Pancreas (tissue), 10 donors: ENCODE measurements at regions not wholly inside any gene's neighbourhood (a gene's known extent, or its start where the extent isn't known, plus 50 kb on each side); places are given as distances from the start of the nearest gene placed in this dataset.
A peak's percentile ranks its signal among the peaks of the same experiment; 100 is the strongest.

Experiments
- ATAC-seq, 4 donors: fragments of 200-7000 bp; cut with Tn5 transposase; one replicate each; pipeline versions ENCODE4 v1.8.0 to v1.9.1; 2020; ENCODE audit warnings: mild to moderate bottlenecking in 4 of 4, moderate library complexity in 4 of 4
- DNase-seq, 6 donors: peaks; one replicate each; pipeline ENCODE4 v3.0.0-alpha.2; 2020
- FAIRE-seq: peaks from 2 replicates; lab custom pipeline; 2012; peaks lifted over from hg19 to GRCh38; lab: Jason Lieb, UNC
- H3K27ac ChIP-seq, 4 donors: fragments of 200-600 bp; sonication (generic); 1 replicate in 3 of 4; 2 replicates in 1 of 4; pipeline versions ENCODE4 v1.5.0 to v1.8.0; 2020
- H3K27me3 ChIP-seq, 4 donors: fragments of 200-600 bp; one replicate each; pipeline ENCODE4 v1.8.0; 2021
- H3K36me3 ChIP-seq, 3 donors: fragments of 200-600 bp; sonication (generic) in 1 of 3; one replicate each; pipeline versions ENCODE4 v1.5.0 to v1.8.0; 2020 to 2021
- H3K4me1 ChIP-seq, 3 donors: fragments of 200-600 bp; one replicate each; pipeline ENCODE4 v1.8.0; 2021
- H3K4me3 ChIP-seq, 4 donors: fragments of 200-600 bp; sonication (generic) in 2 of 4; one replicate each; pipeline versions ENCODE4 v1.5.0 to v1.8.0; 2020 to 2021
- H3K9me3 ChIP-seq, 4 donors: fragments of 200-600 bp; one replicate each; pipeline ENCODE4 v1.8.0; 2021
- CTCF ChIP-seq, 4 donors: fragments of 200-600 bp; sonication (generic) in 3 of 4; IDR thresholded peaks; one replicate each; pipeline versions ENCODE4 v1.5.0 to v1.8.0; 2021; ENCODE audit warnings: antibody characterized with exemption in 4 of 4
- WGBS, 2 donors: extraction: QIAGEN DNeasy Blood & Tissue Kit; methylation state at CpG; one replicate each; pipeline ENCODE4 v1.1.7; 2013; 5-methylcytosine and 5-hydroxymethylcytosine counted together
- intact Hi-C, 3 donors: fragments of 100-400 bp; cut with DNase I; formaldehyde crosslinking; loops; one replicate each; pipeline versions ENCODE4 v1.11.1 to v1.14.2; 2022
- donor health status: healthy with polysubstance abuse.
- donor health status: DM: no; HTN: no; CAD: no; lungs with moderate emphysema.
- donor health status: DM: no; HTN: no; CAD: no.
- donor health status: control.
- donor health status: control.
- donor health status: Bipolar disorder and iron deficiency.
- donor health status: DM: yes; HTN: yes; CAD: no.
- donor health status: DM: no; HTN: no; CAD: no.
- donor health status: DM: no; HTN: no; CAD: no.
- donor health status: DM: yes; HTN: yes; CAD: no.

- TF ChIP-seq CTCF (IDR thresholded peaks at IDR 0.05), result no peak
These were observed 88.3 kb upstream of the MYRIP start for GRCh38 chr3:39721076-39721475.

GRCh38 chr3:39724233-39724846, 85.1 kb upstream of the MYRIP start:
- H3K9me3 ChIP-seq, result no peaks in the 10 kb centered on the region
- no peaks in the 10 kb centered on the region for H3K27me3 ChIP-seq
- intact Hi-C loops, result loop anchor here in 2 of 3 donors (10.0 kb wide), 2 partner anchors 260 to 450 kb away; no protein-coding TSS in a partner anchor
- no peaks in the 10 kb centered on the region for H3K4me1 ChIP-seq
- DNase-seq, result no peak
- 24 to 40% methylated on average over 1 of the region's 1 CpG for WGBS, 2 donors
- FAIRE-seq, result no peak
- no peak overlapping the region for H3K27ac ChIP-seq
- peak in 3 of 4 donors; percentile 58 to 68 (median 60) for ATAC-seq
- TF ChIP-seq CTCF (IDR thresholded peaks at IDR 0.05), result peak in 1 of 4 donors; percentile 14
- H3K36me3 ChIP-seq, result no peaks in the 10 kb centered on the region
- H3K4me3 ChIP-seq, result no peak overlapping the region

More at GRCh38 chr3:39721076-39721475, 88.3 kb upstream of the MYRIP start:
- Histone ChIP-seq H3K27ac (no peak overlapping the region), H3K4me3 (no peak overlapping the region), H3K4me1 (no peaks in the 10 kb centered on the region), H3K27me3 (no peaks in the 10 kb centered on the region), H3K36me3 (no peaks in the 10 kb centered on the region), H3K9me3 (no peaks in the 10 kb centered on the region)
- 29 to 32% methylated on average over 1 of the region's 1 CpG for WGBS, 2 donors
- ATAC-seq (no peak), DNase-seq (no peak), FAIRE-seq (no peak)
- intact Hi-C loops, result loop anchor here in 2 of 3 donors (10.0 kb wide), 2 partner anchors 264 to 454 kb away; no protein-coding TSS in a partner anchor

- intact Hi-C loops, result loop anchor here in 2 of 3 donors (10.0 kb wide), 2 partner anchors 259 to 449 kb away; no protein-coding TSS in a partner anchor
These were observed 84.1 kb upstream of the MYRIP start for GRCh38 chr3:39725321-39725720.

GRCh38 chr3:39727415-39727814, 82.0 kb upstream of the MYRIP start:
- H3K4me3 ChIP-seq, result no peak overlapping the region
- 64 to 66% methylated on average over 3 of the region's 3 CpGs for WGBS, 2 donors

More at GRCh38 chr3:39725321-39725720, 84.1 kb upstream of the MYRIP start:
- no peak overlapping the region for H3K27ac ChIP-seq
- DNase-seq, result no peak
- ATAC-seq, result no peak
- no peaks in the 10 kb centered on the region for H3K27me3 ChIP-seq
- no peaks in the 10 kb centered on the region for H3K4me1 ChIP-seq
- no peak for FAIRE-seq
- no peak for TF ChIP-seq CTCF (IDR thresholded peaks at IDR 0.05)
- H3K9me3 ChIP-seq, result no peaks in the 10 kb centered on the region
- no peak overlapping the region for H3K4me3 ChIP-seq
- no peaks in the 10 kb centered on the region for H3K36me3 ChIP-seq
- 84 to 94% methylated on average over 1 of the region's 1 CpG for WGBS, 2 donors

More at GRCh38 chr3:39727415-39727814, 82.0 kb upstream of the MYRIP start:
- no peak for FAIRE-seq
- intact Hi-C loops, result loop anchor here in 2 of 3 donors (10.0 kb wide), 2 partner anchors 257 to 447 kb away; no protein-coding TSS in a partner anchor
- ATAC-seq, result no peak
- Histone ChIP-seq H3K9me3 (no peaks in the 10 kb centered on the region), H3K4me1 (no peaks in the 10 kb centered on the region), H3K27me3 (no peaks in the 10 kb centered on the region), H3K27ac (no peak overlapping the region), H3K36me3 (no peaks in the 10 kb centered on the region)
- no peak for TF ChIP-seq CTCF (IDR thresholded peaks at IDR 0.05)
- DNase-seq, result no peak
